ENCODE measurements at regions not wholly inside any gene's neighbourhood (a gene's known extent, or its start where the extent isn't known, plus 50 kb on each side); places are given as distances from the start of the nearest gene placed in this dataset.

DNA sequence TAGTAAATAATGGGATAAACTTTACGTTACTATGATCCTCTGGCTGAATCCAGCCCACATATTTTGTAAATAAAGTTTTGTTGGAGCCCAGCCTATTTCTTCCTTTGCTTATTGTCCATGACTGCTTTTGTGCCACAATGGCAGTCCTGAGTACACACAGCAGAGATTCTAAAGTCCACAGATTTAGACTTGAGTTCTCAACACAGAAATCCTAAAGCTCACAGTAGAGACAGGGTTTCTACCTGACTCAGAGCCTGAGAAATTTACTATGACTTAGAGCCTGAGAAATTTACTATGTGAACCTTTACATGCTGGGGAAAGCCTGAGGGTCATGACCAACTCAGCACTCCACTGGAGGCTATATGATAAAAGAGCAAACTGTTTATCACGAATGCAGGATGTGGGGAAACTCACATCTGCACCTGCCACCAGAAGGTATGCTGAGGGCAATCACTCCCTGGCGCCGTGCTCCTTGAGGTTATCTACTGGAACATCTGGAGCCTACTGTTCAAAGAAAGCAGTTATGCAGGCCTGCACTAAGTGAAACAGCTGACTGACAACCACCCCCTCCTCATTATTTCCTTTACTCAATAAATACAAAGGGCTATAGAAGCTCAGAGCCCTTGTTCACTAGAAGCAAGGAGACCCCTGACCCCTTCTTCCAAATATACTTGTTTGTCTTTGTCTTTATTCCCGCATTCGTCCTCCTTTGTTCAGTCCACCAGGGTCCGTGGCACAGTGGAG is 52.6 kb upstream of the BICD1 start:
- Histone ChIP-seq H3K36me3 (ENCODE audit: insufficient read depth) (no peaks in the 10 kb centered on the region), H4K20me1 (replicated peaks; ENCODE audit: insufficient read depth) (no peaks in the 10 kb centered on the region), H3K4me1 (ENCODE audit: insufficient read depth) (peaks cover 11% of the 10 kb centered on the region), H3K27me3 (ENCODE audit: insufficient read depth) (no peaks in the 10 kb centered on the region), H3K9me2 (ENCODE audit: insufficient read depth) (no peaks in the 10 kb centered on the region), H3K27ac (ENCODE audit: low read depth) (no peak overlapping the region), H2AFZ (no peak overlapping the region), H3K4me2 (no peak overlapping the region), H3K79me2 (replicated peaks; ENCODE audit: insufficient read depth) (no peaks in the 10 kb centered on the region), H3K4me3 (no peak overlapping the region), H3F3A (replicated peaks; ENCODE audit: low read depth) (no peaks in the 10 kb centered on the region)
- H3K9me3 Mint-ChIP-seq = peaks cover 22% of the 10 kb centered on the region
- TF ChIP-seq NANOG (IDR thresholded peaks at IDR 0.05; ENCODE audit: borderline replicate concordance) (no peak), STAT1 (IDR thresholded peaks at IDR 0.05; ENCODE audit: unreplicated experiment) (no peak)
- DNase-seq (ENCODE audit: low spot score) (no peak), ATAC-seq (no peak)
- H3K36me3 Mint-ChIP-seq (ENCODE audit: low read depth) = peaks cover 15% of the 10 kb centered on the region
- no peak overlapping the region for H3K4me3 Mint-ChIP-seq
- no peak overlapping the region for H3K27ac Mint-ChIP-seq
- peaks cover 4% of the 10 kb centered on the region for H3K4me1 Mint-ChIP-seq
- peaks cover 3% of the 10 kb centered on the region for H3K27me3 Mint-ChIP-seq (ENCODE audit: insufficient read depth, low read depth, poor library complexity)
